Memory B cell (primary cell): ENCODE measurements at regions not wholly inside any gene's neighbourhood (a gene's known extent, or its start where the extent isn't known, plus 50 kb on each side); places are given as distances from the start of the nearest gene placed in this dataset.
"Not testable (repeated sequence)": the region's sequence is repeated elsewhere in the genome, so short reads cannot be mapped to it uniquely, and the experiment has no call there.

Experiments used
- ATAC-seq: fragments of 150-1000 bp; cut with Tn5 transposase; 2 replicates; pipeline ENCODE4 v1.10.0; 2021; ENCODE audit warnings: low read depth, mild to moderate bottlenecking, moderate library complexity
- DNase-seq, 2 donors: peaks; one replicate each; pipeline ENCODE4 v3.0.0; 2022; ENCODE audit warnings: low spot score in 2 of 2
- H3K27ac Mint-ChIP-seq: one replicate; pipeline ENCODE4 v1.8.0; 2022; ENCODE audit warnings: mild to moderate bottlenecking, moderate library complexity, mixed read lengths
- H3K27me3 Mint-ChIP-seq: one replicate; pipeline ENCODE4 v1.8.0; 2022; ENCODE audit warnings: mixed read lengths
- H3K36me3 Mint-ChIP-seq: one replicate; pipeline ENCODE4 v1.8.0; 2022; ENCODE audit warnings: mild to moderate bottlenecking, mixed read lengths
- H3K4me1 Mint-ChIP-seq: one replicate; pipeline ENCODE4 v1.8.0; 2022; ENCODE audit warnings: mixed read lengths
- H3K4me3 Mint-ChIP-seq: one replicate; pipeline ENCODE4 v1.8.0; 2022; ENCODE audit warnings: mild to moderate bottlenecking, moderate library complexity, mixed read lengths
- H3K9me3 Mint-ChIP-seq: one replicate; pipeline ENCODE4 v1.8.0; 2022; ENCODE audit warnings: mixed read lengths

- DNase-seq: no peak
- peaks cover 2% of the 10 kb centered on the region for H3K4me1 Mint-ChIP-seq
- H3K27ac Mint-ChIP-seq: no peak overlapping the region
- H3K9me3 Mint-ChIP-seq: no peaks in the 10 kb centered on the region
- peaks cover 3% of the 10 kb centered on the region for H3K36me3 Mint-ChIP-seq
- no peak overlapping the region for H3K4me3 Mint-ChIP-seq
- ATAC-seq: no peak
- peaks cover 5% of the 10 kb centered on the region for H3K27me3 Mint-ChIP-seq
Observed at GRCh38 chr3:194953291-194953690, 267.6 kb downstream of the FAM43A start.

GRCh38 chr3:194955546-194955945 is 269.9 kb downstream of the FAM43A start:
- Mint-ChIP-seq H3K36me3 (no peaks in the 10 kb centered on the region), H3K9me3 (no peaks in the 10 kb centered on the region), H3K27ac (no peak overlapping the region), H3K4me1 (peaks cover 2% of the 10 kb centered on the region), H3K4me3 (no peak overlapping the region), H3K27me3 (peaks cover 2% of the 10 kb centered on the region)
- DNase-seq: no peak
- ATAC-seq: no peak

- Mint-ChIP-seq H3K27me3 (peaks cover 2% of the 10 kb centered on the region), H3K27ac (no peak overlapping the region), H3K4me1 (peaks cover 2% of the 10 kb centered on the region), H3K36me3 (no peaks in the 10 kb centered on the region), H3K4me3 (no peak overlapping the region), H3K9me3 (no peaks in the 10 kb centered on the region)
- ATAC-seq: no peak
- DNase-seq: no peak
Observed at GRCh38 chr3:194955979-194956696, 270.5 kb downstream of the FAM43A start.

GRCh38 chr3:194956697-194957396 is 271.2 kb downstream of the FAM43A start:
- DNase-seq: no peak
- Mint-ChIP-seq H3K9me3 (no peaks in the 10 kb centered on the region), H3K27ac (no peak overlapping the region), H3K4me3 (no peak overlapping the region), H3K27me3 (peaks cover 2% of the 10 kb centered on the region), H3K36me3 (no peaks in the 10 kb centered on the region), H3K4me1 (peaks cover 2% of the 10 kb centered on the region)
- ATAC-seq: no peak

- Mint-ChIP-seq H3K27me3 (peaks cover 2% of the 10 kb centered on the region), H3K27ac (no peak overlapping the region), H3K4me3 (no peak overlapping the region), H3K4me1 (peaks cover 2% of the 10 kb centered on the region), H3K9me3 (no peaks in the 10 kb centered on the region), H3K36me3 (no peaks in the 10 kb centered on the region)
- no peak for ATAC-seq
- no peak for DNase-seq
Observed at GRCh38 chr3:194957743-194958240, 272.1 kb downstream of the FAM43A start.

GRCh38 chr3:194959217-194959616 is 273.5 kb downstream of the FAM43A start:
- H3K4me3 Mint-ChIP-seq: no peak overlapping the region
- no peaks in the 10 kb centered on the region for H3K9me3 Mint-ChIP-seq
- no peak overlapping the region for H3K27ac Mint-ChIP-seq
- DNase-seq (no peak), ATAC-seq (no peak)
- H3K36me3 Mint-ChIP-seq: no peaks in the 10 kb centered on the region
- peaks cover 2% of the 10 kb centered on the region for H3K27me3 Mint-ChIP-seq
- H3K4me1 Mint-ChIP-seq: no peaks in the 10 kb centered on the region

- not testable (repeated sequence) for H3K27ac Mint-ChIP-seq, H3K27me3 Mint-ChIP-seq, H3K36me3 Mint-ChIP-seq, ATAC-seq, DNase-seq, H3K9me3 Mint-ChIP-seq, H3K4me1 Mint-ChIP-seq, H3K4me3 Mint-ChIP-seq
Observed at GRCh38 chr3:194959666-194960065, 274.0 kb downstream of the FAM43A start.

- ATAC-seq (no peak), DNase-seq (no peak)
- H3K27me3 Mint-ChIP-seq: peaks cover 2% of the 10 kb centered on the region
- H3K27ac Mint-ChIP-seq: no peak overlapping the region
- no peak overlapping the region for H3K4me3 Mint-ChIP-seq
- H3K4me1 Mint-ChIP-seq: no peaks in the 10 kb centered on the region
- no peaks in the 10 kb centered on the region for H3K9me3 Mint-ChIP-seq
- H3K36me3 Mint-ChIP-seq: no peaks in the 10 kb centered on the region
Observed at GRCh38 chr3:194960446-194961032, 274.9 kb downstream of the FAM43A start.

- Mint-ChIP-seq H3K27ac (no peak overlapping the region), H3K27me3 (peaks cover under 1% of the 10 kb centered on the region), H3K4me1 (no peaks in the 10 kb centered on the region), H3K9me3 (no peaks in the 10 kb centered on the region), H3K36me3 (no peaks in the 10 kb centered on the region), H3K4me3 (no peak overlapping the region)
- ATAC-seq (no peak), DNase-seq (no peak)
Observed at GRCh38 chr3:194961149-194961548, 275.5 kb downstream of the FAM43A start.

GRCh38 chr3:194961571-194961970 is 275.9 kb downstream of the FAM43A start:
- DNase-seq: no peak
- no peaks in the 10 kb centered on the region for H3K36me3 Mint-ChIP-seq
- H3K4me1 Mint-ChIP-seq: no peaks in the 10 kb centered on the region
- no peak for ATAC-seq
- no peaks in the 10 kb centered on the region for H3K27me3 Mint-ChIP-seq
- no peak overlapping the region for H3K27ac Mint-ChIP-seq
- H3K4me3 Mint-ChIP-seq: no peak overlapping the region
- H3K9me3 Mint-ChIP-seq: no peaks in the 10 kb centered on the region

- H3K27me3 Mint-ChIP-seq: peaks cover 3% of the 10 kb centered on the region
- no peaks in the 10 kb centered on the region for H3K4me1 Mint-ChIP-seq
- no peak for ATAC-seq
- DNase-seq: no peak
- H3K36me3 Mint-ChIP-seq: no peaks in the 10 kb centered on the region
- H3K9me3 Mint-ChIP-seq: no peaks in the 10 kb centered on the region
- H3K27ac Mint-ChIP-seq: no peak overlapping the region
- H3K4me3 Mint-ChIP-seq: no peak overlapping the region
Observed at GRCh38 chr3:194962056-194962455, 276.4 kb downstream of the FAM43A start.

- Mint-ChIP-seq H3K4me1 (no peaks in the 10 kb centered on the region), H3K27me3 (peaks cover 6% of the 10 kb centered on the region), H3K9me3 (no peaks in the 10 kb centered on the region), H3K4me3 (no peak overlapping the region), H3K27ac (no peak overlapping the region), H3K36me3 (no peaks in the 10 kb centered on the region)
- DNase-seq (no peak), ATAC-seq (no peak)
Observed at GRCh38 chr3:194964809-194965208, 279.1 kb downstream of the FAM43A start.

GRCh38 chr3:194967151-194968117 is 281.8 kb downstream of the FAM43A start:
- Mint-ChIP-seq H3K4me1 (no peaks in the 10 kb centered on the region), H3K4me3 (no peak overlapping the region), H3K9me3 (no peaks in the 10 kb centered on the region), H3K27me3 (peaks cover 6% of the 10 kb centered on the region), H3K27ac (no peak overlapping the region), H3K36me3 (no peaks in the 10 kb centered on the region)
- ATAC-seq: no peak
- no peak for DNase-seq
